Esophagus muscularis mucosa (tissue), 4 donors: ENCODE measurements at regions not wholly inside any gene's neighbourhood (a gene's known extent, or its start where the extent isn't known, plus 50 kb on each side); places are given as distances from the start of the nearest gene placed in this dataset.

Experiments
- DNase-seq: peaks from one replicate; pipeline ENCODE4 v3.0.0-alpha.2; 2017; ENCODE audit errors: extremely low spot score
- H3K27ac ChIP-seq, 4 donors: fragments of 200-600 bp; sonication (generic); replicated peaks in 1 of 4; 1 replicate in 3 of 4; 2 replicates in 1 of 4; pipeline ENCODE4 v1.5.1; 2016 to 2019; ENCODE audit warnings: mild to moderate bottlenecking in 1 of 4
- H3K27me3 ChIP-seq, 4 donors: fragments of 200-600 bp; sonication (generic); one replicate each; pipeline versions ENCODE4 v1.5.1 to v1.6.0; 2016 to 2019
- H3K36me3 ChIP-seq, 4 donors: fragments of 200-600 bp; sonication (generic); one replicate each; pipeline ENCODE4 v1.5.1; 2016 to 2019
- H3K4me1 ChIP-seq, 4 donors: fragments of 200-600 bp; sonication (generic); one replicate each; pipeline ENCODE4 v1.5.1; 2016 to 2019
- H3K4me3 ChIP-seq, 4 donors: fragments of 200-600 bp; sonication (generic); 1 replicate in 2 of 4; 2 replicates in 2 of 4; pipeline ENCODE4 v1.5.1; 2016 to 2019; ENCODE audit warnings: mild to moderate bottlenecking in 4 of 4, moderate library complexity in 1 of 4
- H3K9me3 ChIP-seq, 4 donors: fragments of 200-600 bp; sonication (generic); 1 replicate in 3 of 4; 2 replicates in 1 of 4; pipeline ENCODE4 v1.5.1; 2016 to 2019
- CTCF ChIP-seq, 3 experiments: fragments of 200-600 bp in 2 of 3; fragments of 450-650 bp in 1 of 3; sonication (generic) in 2 of 3; IDR thresholded peaks; one replicate each; pipeline ENCODE4 v1.5.1; 2017 to 2019; ENCODE audit warnings: antibody characterized with exemption in 3 of 3, mild to moderate bottlenecking in 2 of 3, moderate library complexity in 1 of 3
- EP300 ChIP-seq: sonication (generic); formaldehyde crosslinking; IDR thresholded peaks from one replicate; pipeline ENCODE4 v1.6.1; 2017; ENCODE audit warnings: antibody characterized with exemption
- POLR2A ChIP-seq: fragments of 450-650 bp; IDR thresholded peaks from one replicate; pipeline ENCODE4 v1.6.1; 2017; ENCODE audit warnings: antibody characterized with exemption, moderate library complexity, mild to moderate bottlenecking, low read depth
- POLR2AphosphoS5 ChIP-seq, 2 donors: sonication (generic); formaldehyde crosslinking; IDR thresholded peaks; one replicate each; pipeline ENCODE4 v1.6.1; 2017; ENCODE audit warnings: antibody characterized with exemption in 2 of 2
- WGBS: methylation state at CpG from one replicate; pipeline ENCODE4 v1.1.5; 2018; 5-methylcytosine and 5-hydroxymethylcytosine counted together
- intact Hi-C: fragments of 100-400 bp; cut with DNase I; formaldehyde crosslinking; loops from one replicate; pipeline ENCODE4 v1.15.1; 2023

GRCh38 chr11:87425391-87425790, 387.7 kb downstream of the TMEM135 start:
- Histone ChIP-seq H3K27me3 (no peaks in the 10 kb centered on the region), H3K9me3 (no peaks in the 10 kb centered on the region), H3K4me1 (no peaks in the 10 kb centered on the region), H3K36me3 (no peaks in the 10 kb centered on the region), H3K4me3 (no peak overlapping the region), H3K27ac (no peak overlapping the region)
- intact Hi-C loops, result loop anchor here (10.0 kb wide), 1 partner anchor 491 kb away; no protein-coding TSS in a partner anchor
- peak; percentile 74 for DNase-seq
- WGBS, result 96% methylated on average over 4 of the region's 5 CpGs
- TF ChIP-seq CTCF (IDR thresholded peaks at IDR 0.05), result no peak
- no peak for TF ChIP-seq EP300
- TF ChIP-seq POLR2A, result no peak
- TF ChIP-seq POLR2AphosphoS5 (IDR thresholded peaks at IDR 0.05), result no peak

- intact Hi-C loops, result loop anchor here (10.0 kb wide), 1 partner anchor 488 kb away; no protein-coding TSS in a partner anchor
These were observed 385.4 kb downstream of the TMEM135 start for GRCh38 chr11:87423161-87423560.

DNA sequence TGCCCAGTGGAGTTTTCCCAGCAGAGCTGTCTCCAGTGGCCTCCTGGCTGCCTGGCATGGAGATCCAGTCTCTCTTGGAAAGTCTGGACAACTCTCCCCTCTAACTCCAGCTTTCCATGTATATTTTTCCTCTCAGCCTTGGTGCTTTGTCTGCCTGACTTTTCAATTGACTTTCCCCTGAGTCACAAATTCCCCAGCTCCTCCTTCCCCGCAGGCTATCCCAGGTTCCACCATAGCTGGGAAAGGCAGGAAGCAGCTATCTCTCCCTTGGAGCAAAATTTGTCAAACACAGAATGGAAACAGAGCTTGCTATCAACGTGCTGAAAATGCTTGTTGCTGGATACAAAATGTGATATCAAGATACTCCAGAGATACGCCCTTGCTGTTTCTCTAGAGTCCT, 384.8 kb downstream of the TMEM135 start:
- TF ChIP-seq POLR2A, result no peak
- H3K27ac ChIP-seq, result no peak overlapping the region
- H3K4me1 ChIP-seq, result peaks cover 0 to 10% (median 5%) of the 10 kb centered on the region in 4 donors
- H3K9me3 ChIP-seq, result no peaks in the 10 kb centered on the region
- H3K4me3 ChIP-seq, result no peak overlapping the region
- intact Hi-C loops, result loop anchor here (10.0 kb wide), 1 partner anchor 488 kb away; no protein-coding TSS in a partner anchor
- no peaks in the 10 kb centered on the region for H3K27me3 ChIP-seq
- DNase-seq, result peak; percentile 45
- no peaks in the 10 kb centered on the region for H3K36me3 ChIP-seq
- 80% methylated on average over 3 of the region's 3 CpGs for WGBS

More at GRCh38 chr11:87423161-87423560, 385.4 kb downstream of the TMEM135 start:
- H3K4me3 ChIP-seq, result no peak overlapping the region
- TF ChIP-seq POLR2AphosphoS5 (IDR thresholded peaks at IDR 0.05) (no peak), POLR2A (no peak), CTCF (IDR thresholded peaks at IDR 0.05) (no peak), EP300 (no peak)
- H3K4me1 ChIP-seq, result peaks cover 0 to 10% (median 5%) of the 10 kb centered on the region in 4 donors
- no peaks in the 10 kb centered on the region for H3K9me3 ChIP-seq
- no peak overlapping the region for H3K27ac ChIP-seq
- 87% methylated on average over 3 of the region's 3 CpGs for WGBS
- peak; percentile 24 for DNase-seq
- no peaks in the 10 kb centered on the region for H3K27me3 ChIP-seq
- no peaks in the 10 kb centered on the region for H3K36me3 ChIP-seq

GRCh38 chr11:87421422-87421821, 383.7 kb downstream of the TMEM135 start:
- H3K27ac ChIP-seq, result no peak overlapping the region
- no peak overlapping the region for H3K4me3 ChIP-seq
- intact Hi-C loops, result loop anchor here (10.0 kb wide), 1 partner anchor 487 kb away; no protein-coding TSS in a partner anchor
- peak; percentile 63 to 79 (median 74) for TF ChIP-seq CTCF (IDR thresholded peaks at IDR 0.05)
- TF ChIP-seq POLR2AphosphoS5 (IDR thresholded peaks at IDR 0.05), result no peak
- peaks cover 0 to 10% (median 5%) of the 10 kb centered on the region in 4 donors for H3K4me1 ChIP-seq
- no peaks in the 10 kb centered on the region for H3K27me3 ChIP-seq
- H3K36me3 ChIP-seq, result no peaks in the 10 kb centered on the region
- peak; percentile 91 for DNase-seq
- H3K9me3 ChIP-seq, result no peaks in the 10 kb centered on the region
- 70% methylated on average over 2 of the region's 2 CpGs for whole genome bisulfite sequencing

DNA sequence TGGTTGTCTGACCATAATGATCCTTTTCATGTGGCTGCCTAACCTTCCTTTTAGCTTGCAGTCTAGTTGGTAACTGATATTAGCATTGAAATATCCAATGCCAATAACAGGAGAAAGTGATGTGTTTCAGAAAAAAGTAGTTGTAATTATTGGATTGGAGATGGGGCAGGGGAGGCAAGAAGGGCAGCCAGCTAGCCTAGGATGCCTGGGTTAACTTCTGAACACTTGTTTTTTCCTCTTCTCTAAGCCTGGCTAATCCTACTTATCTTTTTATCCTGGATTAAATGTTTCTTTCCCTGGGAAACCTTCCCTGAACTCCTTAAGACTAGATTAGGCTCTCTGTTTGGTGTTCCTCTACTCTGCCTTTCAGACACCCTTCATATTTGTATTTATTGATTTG, 380.2 kb downstream of the TMEM135 start:
- Histone ChIP-seq H3K4me1 (peaks cover 0 to 10% (median 5%) of the 10 kb centered on the region in 4 donors), H3K27me3 (no peaks in the 10 kb centered on the region), H3K4me3 (no peak overlapping the region), H3K9me3 (no peaks in the 10 kb centered on the region), H3K27ac (no peak overlapping the region), H3K36me3 (no peaks in the 10 kb centered on the region)
- TF ChIP-seq POLR2A (no peak), CTCF (IDR thresholded peaks at IDR 0.05) (no peak), EP300 (no peak), POLR2AphosphoS5 (IDR thresholded peaks at IDR 0.05) (no peak)
- intact Hi-C loops, result no loop called here
- no peak for DNase-seq
